DND-41 (cell line): ENCODE measurements at regions not wholly inside any gene's neighbourhood (a gene's known extent, or its start where the extent isn't known, plus 50 kb on each side); places are given as distances from the start of the nearest gene placed in this dataset.

Experiments used
- ATAC-seq: fragments of 200-7000 bp; cut with Tn5 transposase; 3 replicates; pipeline ENCODE4 v1.9.1; 2021; ENCODE audit warnings: low read depth; ENCODE audit not compliant: insufficient read depth
- DNase-seq: peaks from one replicate; pipeline ENCODE4 v3.0.0-alpha.2; 2020
- H2AFZ ChIP-seq: 2 replicates; pipeline ENCODE4 v1.6.0; 2012; ENCODE audit warnings: low read depth, low read length
- H3K27ac ChIP-seq: 2 replicates; pipeline ENCODE4 v1.5.1; 2012; ENCODE audit warnings: low read length, inconsistent platforms
- H3K27me3 ChIP-seq: fragments of 200-600 bp; sonication (generic); 2 replicates; pipeline ENCODE4 v1.6.0; 2012; ENCODE audit warnings: low read length, mild to moderate bottlenecking, inconsistent platforms; ENCODE audit not compliant: insufficient read depth, poor library complexity
- H3K36me3 ChIP-seq: 2 replicates; pipeline ENCODE4 v1.5.1; 2012; ENCODE audit warnings: low read length, inconsistent platforms; ENCODE audit not compliant: insufficient read depth
- H3K4me1 ChIP-seq: 2 replicates; pipeline ENCODE4 v1.5.1; 2012; ENCODE audit warnings: mild to moderate bottlenecking, low read length; ENCODE audit not compliant: insufficient read depth
- H3K4me2 ChIP-seq: 2 replicates; pipeline ENCODE4 v1.6.0; 2012; ENCODE audit warnings: mild to moderate bottlenecking, moderate library complexity, low read length, inconsistent platforms; ENCODE audit not compliant: insufficient read depth
- H3K4me3 ChIP-seq, 2 experiments: fragments of 200-600 bp in 1 of 2; shearing (Covaris generic) in 1 of 2; 2 replicates each; pipeline ENCODE4 v1.5.1; 2012 to 2016; ENCODE audit warnings: inconsistent platforms in 2 of 2, low read length in 2 of 2, mild to moderate bottlenecking in 2 of 2, low read depth in 1 of 2, moderate library complexity in 1 of 2
- H3K79me2 ChIP-seq: 2 replicates; pipeline ENCODE4 v1.6.0; 2012; ENCODE audit warnings: low read length, inconsistent platforms; ENCODE audit not compliant: insufficient read depth
- H3K9ac ChIP-seq: 2 replicates; pipeline ENCODE4 v1.6.0; 2012; ENCODE audit warnings: low read depth, mild to moderate bottlenecking, inconsistent platforms, low read length, moderate library complexity
- H3K9me3 ChIP-seq: 2 replicates; pipeline ENCODE4 v1.5.1; 2012; ENCODE audit warnings: low read length, moderate library complexity, mild to moderate bottlenecking, inconsistent platforms; ENCODE audit not compliant: insufficient read depth, severe bottlenecking
- H4K20me1 ChIP-seq: 2 replicates; pipeline ENCODE4 v1.6.0; 2012; ENCODE audit warnings: low read length; ENCODE audit not compliant: insufficient read depth
- EZH2 ChIP-seq: IDR thresholded peaks from 3 replicates; pipeline ENCODE4 v1.6.1; 2012; ENCODE audit warnings: borderline replicate concordance, low read depth, mild to moderate bottlenecking, moderate library complexity, low read length, inconsistent platforms; ENCODE audit not compliant: severe bottlenecking
- TF ChIP-seq, protein P1 (sequence below): IDR thresholded peaks from 2 replicates; pipeline ENCODE4 v1.5.1; 2012; ENCODE audit warnings: borderline replicate concordance, low read length, moderate library complexity, mild to moderate bottlenecking; ENCODE audit not compliant: poor library complexity, severe bottlenecking; ENCODE audit errors: extremely low read depth

- H3K27me3 ChIP-seq: no peaks in the 10 kb centered on the region
- TF ChIP-seq EZH2: no peak
- TF ChIP-seq, protein P1, sequence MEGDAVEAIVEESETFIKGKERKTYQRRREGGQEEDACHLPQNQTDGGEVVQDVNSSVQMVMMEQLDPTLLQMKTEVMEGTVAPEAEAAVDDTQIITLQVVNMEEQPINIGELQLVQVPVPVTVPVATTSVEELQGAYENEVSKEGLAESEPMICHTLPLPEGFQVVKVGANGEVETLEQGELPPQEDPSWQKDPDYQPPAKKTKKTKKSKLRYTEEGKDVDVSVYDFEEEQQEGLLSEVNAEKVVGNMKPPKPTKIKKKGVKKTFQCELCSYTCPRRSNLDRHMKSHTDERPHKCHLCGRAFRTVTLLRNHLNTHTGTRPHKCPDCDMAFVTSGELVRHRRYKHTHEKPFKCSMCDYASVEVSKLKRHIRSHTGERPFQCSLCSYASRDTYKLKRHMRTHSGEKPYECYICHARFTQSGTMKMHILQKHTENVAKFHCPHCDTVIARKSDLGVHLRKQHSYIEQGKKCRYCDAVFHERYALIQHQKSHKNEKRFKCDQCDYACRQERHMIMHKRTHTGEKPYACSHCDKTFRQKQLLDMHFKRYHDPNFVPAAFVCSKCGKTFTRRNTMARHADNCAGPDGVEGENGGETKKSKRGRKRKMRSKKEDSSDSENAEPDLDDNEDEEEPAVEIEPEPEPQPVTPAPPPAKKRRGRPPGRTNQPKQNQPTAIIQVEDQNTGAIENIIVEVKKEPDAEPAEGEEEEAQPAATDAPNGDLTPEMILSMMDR: no peak
- no peaks in the 10 kb centered on the region for H3K79me2 ChIP-seq
- no peak overlapping the region for H3K4me2 ChIP-seq
- H4K20me1 ChIP-seq: no peaks in the 10 kb centered on the region
- no peak overlapping the region for H2AFZ ChIP-seq
- peaks cover 11% of the 10 kb centered on the region for H3K4me1 ChIP-seq
- peaks cover 5% of the 10 kb centered on the region for H3K9me3 ChIP-seq
- no peak overlapping the region for H3K9ac ChIP-seq
- H3K27ac ChIP-seq: no peak overlapping the region
- no peak for DNase-seq
- no peaks in the 10 kb centered on the region for H3K36me3 ChIP-seq
- no peak overlapping the region for H3K4me3 ChIP-seq
- ATAC-seq: no peak
These were observed 390.3 kb downstream of the GADD45G start for GRCh38 chr9:89994988-89995613.

DNA sequence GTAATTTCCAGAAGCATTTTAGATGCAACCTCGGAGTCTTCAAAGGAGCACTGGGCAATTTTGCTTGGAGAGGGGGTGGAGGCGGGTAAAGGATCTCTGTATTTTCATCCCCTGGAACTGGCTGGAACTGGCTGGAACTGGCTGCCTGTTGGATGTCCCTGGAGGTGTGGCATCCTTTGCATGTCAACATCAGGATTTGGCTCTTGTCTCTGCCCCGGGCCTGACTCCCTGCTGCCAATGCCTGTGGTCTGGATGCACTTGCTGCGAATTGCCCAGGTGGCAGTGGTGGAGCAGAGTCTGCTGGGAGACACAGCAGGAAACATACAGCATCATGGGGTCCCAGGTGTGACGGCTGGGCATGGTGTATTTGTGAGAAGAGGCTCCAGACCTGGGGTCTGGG lies 391.3 kb downstream of the GADD45G start:
- no peaks in the 10 kb centered on the region for H3K27me3 ChIP-seq
- no peak overlapping the region for H2AFZ ChIP-seq
- no peak overlapping the region for H3K4me3 ChIP-seq
- no peak overlapping the region for H3K4me2 ChIP-seq
- DNase-seq: no peak
- TF ChIP-seq EZH2: no peak
- TF ChIP-seq, protein P1: no peak
- no peaks in the 10 kb centered on the region for H3K9me3 ChIP-seq
- H3K9ac ChIP-seq: no peak overlapping the region
- no peaks in the 10 kb centered on the region for H3K36me3 ChIP-seq
- no peak for ATAC-seq
- no peaks in the 10 kb centered on the region for H3K79me2 ChIP-seq
- H4K20me1 ChIP-seq: no peaks in the 10 kb centered on the region
- H3K27ac ChIP-seq: no peak overlapping the region
- peaks cover 12% of the 10 kb centered on the region for H3K4me1 ChIP-seq

DNA sequence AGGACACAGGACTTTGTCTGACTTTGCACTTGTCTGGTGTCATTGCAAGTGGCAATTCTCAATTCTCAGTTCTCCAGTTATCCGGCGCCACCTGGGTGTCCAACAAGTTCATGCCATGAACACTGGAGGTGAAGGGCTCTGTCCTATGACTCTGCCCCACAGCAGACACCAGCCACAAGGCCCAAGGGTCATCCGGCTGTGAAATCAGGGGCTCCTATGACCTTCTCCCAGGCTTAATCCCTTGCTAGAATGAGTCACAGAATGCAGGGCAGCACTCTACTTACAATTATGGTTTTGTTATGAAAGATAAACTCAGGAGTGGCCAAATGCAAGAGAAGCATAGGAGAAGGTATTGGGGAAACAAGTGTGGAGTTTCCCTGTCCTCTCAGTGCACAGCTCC lies 392.0 kb downstream of the GADD45G start:
- H2AFZ ChIP-seq: no peak overlapping the region
- peaks cover 12% of the 10 kb centered on the region for H3K4me1 ChIP-seq
- H3K9me3 ChIP-seq: no peaks in the 10 kb centered on the region
- ATAC-seq (no peak), DNase-seq (peak; percentile 12)
- H3K36me3 ChIP-seq: no peaks in the 10 kb centered on the region
- H3K4me2 ChIP-seq: no peak overlapping the region
- TF ChIP-seq EZH2: no peak
- TF ChIP-seq, protein P1: peak; percentile 28
- no peak overlapping the region for H3K27ac ChIP-seq
- H3K79me2 ChIP-seq: no peaks in the 10 kb centered on the region
- no peak overlapping the region for H3K9ac ChIP-seq
- H4K20me1 ChIP-seq: no peaks in the 10 kb centered on the region
- H3K27me3 ChIP-seq: no peaks in the 10 kb centered on the region
- H3K4me3 ChIP-seq: no peak overlapping the region
